Upper lobe of left lung (tissue), 6 donors: ENCODE measurements at regions not wholly inside any gene's neighbourhood (a gene's known extent, or its start where the extent isn't known, plus 50 kb on each side); places are given as distances from the start of the nearest gene placed in this dataset.

Experiments used
- ATAC-seq, 2 donors: fragments of 200-7000 bp; cut with Tn5 transposase; one replicate each; pipeline ENCODE4 v1.9.1; 2022; ENCODE audit warnings: mild to moderate bottlenecking in 2 of 2, moderate library complexity in 2 of 2; ENCODE audit not compliant: low FRiP score in 2 of 2
- DNase-seq, 2 donors: peaks; one replicate each; pipeline ENCODE4 v3.0.0-alpha.2; 2019 to 2020
- H3K27ac ChIP-seq, 4 donors: fragments of 200-600 bp; sonication (generic); one replicate each; pipeline ENCODE4 v1.5.1; 2016 to 2019
- H3K27me3 ChIP-seq, 4 donors: fragments of 200-600 bp; sonication (generic); one replicate each; pipeline ENCODE4 v1.5.1; 2017 to 2019
- H3K36me3 ChIP-seq, 4 donors: fragments of 200-600 bp; sonication (generic); one replicate each; pipeline ENCODE4 v1.5.1; 2016 to 2019
- H3K4me1 ChIP-seq, 4 donors: fragments of 200-600 bp; sonication (generic); one replicate each; pipeline ENCODE4 v1.5.1; 2018 to 2019
- H3K4me3 ChIP-seq, 4 donors: fragments of 200-600 bp; sonication (generic); one replicate each; pipeline ENCODE4 v1.5.1; 2017 to 2019; ENCODE audit warnings: mild to moderate bottlenecking in 2 of 4, moderate library complexity in 1 of 4
- H3K9me3 ChIP-seq, 4 donors: fragments of 200-600 bp; sonication (generic); one replicate each; pipeline ENCODE4 v1.5.1; 2018 to 2019
- EP300 ChIP-seq, 4 donors: sonication (generic); formaldehyde crosslinking; IDR thresholded peaks; one replicate each; pipeline ENCODE4 v1.5.1; 2017; ENCODE audit warnings: antibody characterized with exemption in 4 of 4, control low read depth in 2 of 4
- POLR2A ChIP-seq, 4 donors: fragments of 450-650 bp; IDR thresholded peaks; one replicate each; pipeline ENCODE4 v1.5.1; 2016 to 2017; ENCODE audit warnings: antibody characterized with exemption in 4 of 4, mild to moderate bottlenecking in 2 of 4
- POLR2AphosphoS5 ChIP-seq, 2 donors: sonication (generic); formaldehyde crosslinking; IDR thresholded peaks; one replicate each; pipeline ENCODE4 v1.5.1; 2017; ENCODE audit warnings: antibody characterized with exemption in 2 of 2
- WGBS, 2 donors: methylation state at CpG; one replicate each; pipeline ENCODE4 v1.1.5; 2017 to 2018; 5-methylcytosine and 5-hydroxymethylcytosine counted together
- TF ChIP-seq, protein P1 (sequence below), 6 experiments: fragments of 450-650 bp in 4 of 6; fragments of 200-600 bp in 2 of 6; sonication (generic) in 2 of 6; IDR thresholded peaks; one replicate each; pipeline ENCODE4 v1.5.1; 2016 to 2019; ENCODE audit warnings: antibody characterized with exemption in 6 of 6
- donor health status: DM: no; HTN: no; CAD: no; lungs with moderate emphysema.
- donor health status: DM: no; HTN: yes; CAD: no; lungs with severe emphysema.

DNA sequence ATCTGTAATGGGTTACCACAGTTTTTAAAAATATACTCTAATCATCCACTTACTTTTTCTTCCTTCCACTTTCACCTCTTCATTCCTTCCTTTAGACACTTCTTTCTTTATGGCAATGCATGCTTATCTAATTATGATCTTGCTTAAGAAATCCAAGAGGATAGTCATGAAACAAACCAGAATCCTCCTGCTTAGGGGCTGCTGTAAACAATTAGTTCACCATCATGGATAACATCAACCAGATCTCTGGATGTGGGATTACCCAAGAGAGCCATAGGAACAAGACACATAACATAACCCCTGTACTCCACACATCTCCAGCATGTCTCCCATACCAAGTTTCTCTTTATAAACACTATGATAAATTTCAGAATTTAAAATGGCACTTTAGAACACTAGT lies 713.4 kb upstream of the PTPRD start:
- Histone ChIP-seq H3K4me1 (no peaks in the 10 kb centered on the region), H3K9me3 (no peaks in the 10 kb centered on the region), H3K4me3 (no peak overlapping the region), H3K27ac (no peak overlapping the region), H3K36me3 (no peaks in the 10 kb centered on the region), H3K27me3 (no peaks in the 10 kb centered on the region)
- TF ChIP-seq EP300 (IDR thresholded peaks at IDR 0.05) (no peak), POLR2AphosphoS5 (IDR thresholded peaks at IDR 0.05) (no peak), POLR2A (IDR thresholded peaks at IDR 0.05) (no peak)
- TF ChIP-seq, protein P1, sequence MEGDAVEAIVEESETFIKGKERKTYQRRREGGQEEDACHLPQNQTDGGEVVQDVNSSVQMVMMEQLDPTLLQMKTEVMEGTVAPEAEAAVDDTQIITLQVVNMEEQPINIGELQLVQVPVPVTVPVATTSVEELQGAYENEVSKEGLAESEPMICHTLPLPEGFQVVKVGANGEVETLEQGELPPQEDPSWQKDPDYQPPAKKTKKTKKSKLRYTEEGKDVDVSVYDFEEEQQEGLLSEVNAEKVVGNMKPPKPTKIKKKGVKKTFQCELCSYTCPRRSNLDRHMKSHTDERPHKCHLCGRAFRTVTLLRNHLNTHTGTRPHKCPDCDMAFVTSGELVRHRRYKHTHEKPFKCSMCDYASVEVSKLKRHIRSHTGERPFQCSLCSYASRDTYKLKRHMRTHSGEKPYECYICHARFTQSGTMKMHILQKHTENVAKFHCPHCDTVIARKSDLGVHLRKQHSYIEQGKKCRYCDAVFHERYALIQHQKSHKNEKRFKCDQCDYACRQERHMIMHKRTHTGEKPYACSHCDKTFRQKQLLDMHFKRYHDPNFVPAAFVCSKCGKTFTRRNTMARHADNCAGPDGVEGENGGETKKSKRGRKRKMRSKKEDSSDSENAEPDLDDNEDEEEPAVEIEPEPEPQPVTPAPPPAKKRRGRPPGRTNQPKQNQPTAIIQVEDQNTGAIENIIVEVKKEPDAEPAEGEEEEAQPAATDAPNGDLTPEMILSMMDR (IDR thresholded peaks at IDR 0.05): no peak
- DNase-seq (no peak), ATAC-seq (no peak)

DNA sequence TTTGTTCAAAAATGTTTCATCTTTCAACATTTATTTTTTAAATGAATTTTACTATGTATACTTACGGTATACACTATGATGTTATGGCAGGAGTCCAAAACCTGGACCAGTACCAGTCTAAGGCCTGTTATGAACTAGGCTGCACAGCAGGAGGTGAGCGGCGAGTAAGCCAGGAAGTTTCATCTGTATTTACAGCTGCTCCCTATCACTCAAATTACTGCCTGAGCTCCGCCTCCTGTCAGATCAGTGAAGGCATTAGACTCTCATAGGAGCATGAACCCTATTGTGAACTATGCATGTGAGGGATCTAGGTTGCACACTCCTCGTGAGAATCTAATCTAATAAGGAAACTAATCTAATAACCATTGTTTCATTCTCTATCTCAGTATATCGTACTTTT lies 715.5 kb upstream of the PTPRD start:
- DNase-seq (no peak), ATAC-seq (no peak)
- Histone ChIP-seq H3K9me3 (no peaks in the 10 kb centered on the region), H3K4me1 (no peaks in the 10 kb centered on the region), H3K4me3 (no peak overlapping the region), H3K36me3 (no peaks in the 10 kb centered on the region), H3K27ac (no peak overlapping the region), H3K27me3 (no peaks in the 10 kb centered on the region)
- no peak for TF ChIP-seq POLR2AphosphoS5 (IDR thresholded peaks at IDR 0.05)
- TF ChIP-seq POLR2A (IDR thresholded peaks at IDR 0.05): no peak
- TF ChIP-seq, protein P1 (IDR thresholded peaks at IDR 0.05): no peak
- TF ChIP-seq EP300 (IDR thresholded peaks at IDR 0.05): no peak
- WGBS, 2 donors: 81% methylated on average over 6 of the region's 6 CpGs

DNA sequence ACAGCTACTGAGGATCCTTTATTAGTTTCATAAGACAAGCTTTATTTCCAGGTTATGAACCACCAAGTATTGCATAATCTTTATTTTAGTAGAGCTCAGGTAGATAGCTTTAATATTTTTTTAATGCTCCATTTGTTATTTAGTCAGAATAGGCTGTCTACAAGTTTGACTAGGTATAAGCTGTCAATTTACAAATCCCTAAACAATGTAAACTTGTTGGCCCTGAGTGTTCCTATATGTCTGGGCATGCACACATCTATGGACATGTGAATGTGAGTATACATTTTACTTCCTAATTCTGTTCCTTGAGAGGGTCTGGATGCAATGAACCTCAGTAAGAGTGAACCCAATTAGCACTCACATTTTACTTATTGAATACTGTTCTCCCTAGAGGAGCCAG lies 722.2 kb upstream of the PTPRD start:
- Histone ChIP-seq H3K4me3 (no peak overlapping the region), H3K36me3 (no peaks in the 10 kb centered on the region), H3K9me3 (no peaks in the 10 kb centered on the region), H3K27me3 (no peaks in the 10 kb centered on the region), H3K4me1 (no peaks in the 10 kb centered on the region), H3K27ac (no peak overlapping the region)
- DNase-seq: no peak
- no peak for ATAC-seq
- TF ChIP-seq, protein P1 (IDR thresholded peaks at IDR 0.05): no peak
- TF ChIP-seq POLR2AphosphoS5 (IDR thresholded peaks at IDR 0.05): no peak
- no peak for TF ChIP-seq EP300 (IDR thresholded peaks at IDR 0.05)
- TF ChIP-seq POLR2A (IDR thresholded peaks at IDR 0.05): no peak

DNA sequence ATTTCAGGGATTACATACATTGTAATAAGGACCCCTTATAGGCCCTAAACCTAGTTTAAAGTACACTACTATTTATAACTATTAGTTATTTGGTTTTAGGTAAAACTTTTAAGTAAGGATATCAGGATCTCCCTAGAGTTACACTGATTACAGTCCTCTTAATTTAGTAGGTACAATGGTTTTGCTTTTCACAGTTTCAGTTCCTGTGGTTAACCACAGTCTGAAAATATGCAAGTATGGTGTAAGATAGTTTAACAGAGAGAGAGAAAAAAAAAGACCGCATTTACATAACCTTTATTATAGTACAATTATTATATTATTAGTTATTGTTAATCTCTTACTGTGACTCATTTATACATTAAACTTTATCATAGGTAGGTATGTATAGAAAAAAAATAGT lies 725.3 kb upstream of the PTPRD start:
- ATAC-seq (no peak), DNase-seq (no peak)
- Histone ChIP-seq H3K27ac (no peak overlapping the region), H3K9me3 (no peaks in the 10 kb centered on the region), H3K4me3 (no peak overlapping the region), H3K27me3 (no peaks in the 10 kb centered on the region), H3K4me1 (no peaks in the 10 kb centered on the region), H3K36me3 (no peaks in the 10 kb centered on the region)
- WGBS, 2 donors: 50 to 73% methylated on average over 1 of the region's 1 CpG
- TF ChIP-seq, protein P1 (IDR thresholded peaks at IDR 0.05): no peak
- TF ChIP-seq EP300 (IDR thresholded peaks at IDR 0.05): no peak
- TF ChIP-seq POLR2AphosphoS5 (IDR thresholded peaks at IDR 0.05): no peak
- no peak for TF ChIP-seq POLR2A (IDR thresholded peaks at IDR 0.05)

DNA sequence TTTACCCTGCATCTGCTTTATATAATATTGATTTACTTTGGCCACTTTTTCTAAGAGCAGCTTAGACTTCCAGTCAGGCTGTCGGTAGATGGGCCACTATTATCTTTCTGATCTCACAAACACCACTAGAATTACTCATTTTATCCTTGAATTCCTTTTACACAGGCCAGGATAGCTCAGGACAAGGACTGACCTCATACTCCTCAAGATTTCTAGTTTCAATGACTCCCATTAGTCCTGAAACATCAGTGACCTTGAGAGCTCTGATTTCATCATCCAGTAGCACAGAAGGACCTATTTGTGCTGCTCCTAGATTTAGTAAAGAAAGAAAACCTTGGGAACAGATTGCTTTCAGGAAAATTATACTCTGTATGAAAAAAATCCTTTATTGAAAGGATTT lies 727.9 kb upstream of the PTPRD start:
- no peak for DNase-seq
- H3K4me1 ChIP-seq: no peaks in the 10 kb centered on the region
- no peaks in the 10 kb centered on the region for H3K9me3 ChIP-seq
- no peak for ATAC-seq
- H3K4me3 ChIP-seq: no peak overlapping the region
- TF ChIP-seq POLR2AphosphoS5 (IDR thresholded peaks at IDR 0.05) (no peak), EP300 (IDR thresholded peaks at IDR 0.05) (no peak), POLR2A (IDR thresholded peaks at IDR 0.05) (no peak)
- TF ChIP-seq, protein P1 (IDR thresholded peaks at IDR 0.05): no peak
- no peak overlapping the region for H3K27ac ChIP-seq
- no peaks in the 10 kb centered on the region for H3K36me3 ChIP-seq
- no peaks in the 10 kb centered on the region for H3K27me3 ChIP-seq
- 67 to 70% methylated on average over 1 of the region's 1 CpG for WGBS, 2 donors
